HCT116 (cell line): ENCODE measurements at regions not wholly inside any gene's neighbourhood (a gene's known extent, or its start where the extent isn't known, plus 50 kb on each side); places are given as distances from the start of the nearest gene placed in this dataset.

Experiments
- ATAC-seq: fragments of 200-7000 bp; cut with Tn5 transposase; 2 replicates; pipeline ENCODE4 v1.9.1; 2020; ENCODE audit warnings: mild to moderate bottlenecking, moderate library complexity
- BruUV-seq: library from RNA; stranded (reverse); fragments of 400-500 nt; replicated peaks from 2 replicates; lab custom pipeline; 2021; lab: Mats Ljungman, UMichigan
- CTCF ChIA-PET: fragments of 300-600 bp; sonication (Branson Sonifier 250); formaldehyde crosslinking; loops from one replicate; lab custom pipeline; 2021; ENCODE audit warnings: antibody characterized with exemption; lab: Charles Lee
- POLR2A ChIA-PET: fragments of 300-600, 350-600 bp; sonication (Branson Sonifier 250); formaldehyde crosslinking; loops from one replicate; lab custom pipeline; 2021; ENCODE audit warnings: antibody characterized with exemption; lab: Charles Lee
- RAD21 ChIA-PET, 2 experiments: fragments of 300-600 bp; sonication (Branson Sonifier 250); formaldehyde crosslinking; loops; one replicate each; lab custom pipeline; 2023; ENCODE audit warnings: low total read pairs in 2 of 2; ENCODE audit not compliant: uncharacterized antibody in 2 of 2, unreplicated experiment in 2 of 2, low non-redundant PET in 1 of 2; lab: Charles Lee
- DNase-seq: peaks from one replicate; pipeline ENCODE4 v3.0.0-alpha.2; 2010; ENCODE audit warnings: low read depth, low spot score
- H2AFZ ChIP-seq: fragments of 200-600 bp; shearing (Covaris generic), sonication (generic); 2 replicates; pipeline ENCODE4 v1.6.1; 2017; ENCODE audit warnings: low read depth, mixed run types, mixed read lengths, antibody characterized with exemption, low read length; ENCODE audit not compliant: poor library complexity, severe bottlenecking
- H3K27ac ChIP-seq: 2 replicates; pipeline ENCODE4 v1.5.1; 2012; ENCODE audit warnings: low read depth, low read length
- H3K27me3 ChIP-seq: fragments of 200-600 bp; sonication (generic); 2 replicates; pipeline ENCODE4 v1.6.1; 2016; ENCODE audit warnings: mixed run types, low read length, mixed read lengths; ENCODE audit not compliant: insufficient read depth
- H3K36me3 ChIP-seq, 2 experiments: fragments of 200-500 bp in 1 of 2; fragments of 200-600 bp in 1 of 2; sonication (Bioruptor generic) in 1 of 2; sonication (generic) in 1 of 2; 2 replicates each; pipeline versions ENCODE4 v1.5.1 to v1.6.1; 2014 to 2016; ENCODE audit warnings: low read length in 2 of 2, inconsistent platforms in 1 of 2, mixed read lengths in 1 of 2, mixed run types in 1 of 2; ENCODE audit not compliant: insufficient read depth in 2 of 2, control insufficient read depth in 1 of 2
- H3K4me1 ChIP-seq, 2 experiments: fragments of 200-600 bp in 1 of 2; sonication (generic) in 1 of 2; 2 replicates each; pipeline versions ENCODE4 v1.5.1 to v1.6.1; 2012 to 2017; ENCODE audit warnings: low read length in 2 of 2, inconsistent platforms in 1 of 2, mild to moderate bottlenecking in 1 of 2, mixed read lengths in 1 of 2, mixed run types in 1 of 2, moderate library complexity in 1 of 2; ENCODE audit not compliant: insufficient read depth in 2 of 2, control insufficient read depth in 1 of 2
- H3K4me2 ChIP-seq: fragments of 200-600 bp; sonication (generic); 2 replicates; pipeline ENCODE4 v1.6.1; 2017; ENCODE audit warnings: mixed run types, low read length, mixed read lengths
- H3K4me3 ChIP-seq, 2 experiments: fragments of 200-600 bp in 1 of 2; sonication (generic) in 1 of 2; replicated peaks in 1 of 2; 2 replicates each; pipeline ENCODE4 v1.5.1; 2011 to 2016; ENCODE audit warnings: low read length in 2 of 2, control low read depth in 1 of 2, low read depth in 1 of 2, mild to moderate bottlenecking in 1 of 2, mixed read lengths in 1 of 2, mixed run types in 1 of 2
- H3K79me2 ChIP-seq: fragments of 200-600 bp; sonication (generic); 2 replicates; pipeline ENCODE4 v1.6.1; 2017; ENCODE audit warnings: mild to moderate bottlenecking, mixed run types, low read length, moderate library complexity, mixed read lengths; ENCODE audit not compliant: insufficient read depth
- H3K9ac ChIP-seq: fragments of 200-600 bp; sonication (generic); 2 replicates; pipeline ENCODE4 v1.6.1; 2016; ENCODE audit warnings: low read length, mixed read lengths
- H3K9me2 ChIP-seq: fragments of 200-600 bp; sonication (generic), shearing (Covaris generic); 2 replicates; pipeline ENCODE4 v1.6.1; 2017; ENCODE audit warnings: mixed run types, mild to moderate bottlenecking, moderate library complexity; ENCODE audit not compliant: insufficient read depth
- H3K9me3 ChIP-seq, 2 experiments: fragments of 200-500 bp in 1 of 2; fragments of 200-600 bp in 1 of 2; sonication (Bioruptor generic) in 1 of 2; sonication (generic) in 1 of 2; 2 replicates each; pipeline ENCODE4 v1.6.1; 2014 to 2017; ENCODE audit warnings: low read length in 2 of 2, mixed read lengths in 2 of 2, inconsistent platforms in 1 of 2, low read depth in 1 of 2, mild to moderate bottlenecking in 1 of 2, mixed run types in 1 of 2, moderate library complexity in 1 of 2; ENCODE audit not compliant: control insufficient read depth in 1 of 2, insufficient read depth in 1 of 2
- H4K20me1 ChIP-seq: fragments of 200-600 bp; sonication (generic), shearing (Covaris generic); 2 replicates; pipeline ENCODE4 v1.6.1; 2017; ENCODE audit warnings: mixed run types, mild to moderate bottlenecking, moderate library complexity; ENCODE audit not compliant: insufficient read depth
- CBX3 ChIP-seq: IDR thresholded peaks from 2 replicates; pipeline ENCODE4 v1.6.1; 2012; ENCODE audit warnings: low read depth
- CEBPB ChIP-seq: IDR thresholded peaks from 2 replicates; pipeline ENCODE4 v1.6.1; 2012; ENCODE audit warnings: low read depth
- CTCF ChIP-seq, 3 experiments: fragments of 200-600 bp in 1 of 3; sonication (generic) in 1 of 3; IDR thresholded peaks in 2 of 3; conservative IDR thresholded peaks in 1 of 3; 2 replicates each; pipeline ENCODE4 v1.5.1; 2012 to 2017; ENCODE audit warnings: low read depth in 2 of 3, low read length in 2 of 3, antibody characterized with exemption in 1 of 3, borderline replicate concordance in 1 of 3, control low read depth in 1 of 3, mild to moderate bottlenecking in 1 of 3, mixed read lengths in 1 of 3, mixed run types in 1 of 3, moderate library complexity in 1 of 3; ENCODE audit not compliant: insufficient read depth in 1 of 3
- ELF1 ChIP-seq: IDR thresholded peaks from 2 replicates; pipeline ENCODE4 v1.6.1; 2012; ENCODE audit warnings: low read depth, borderline replicate concordance
- EZH2 ChIP-seq: fragments of 200-600 bp; sonication (generic); IDR thresholded peaks from 2 replicates; pipeline ENCODE4 v1.6.1; 2017; ENCODE audit warnings: antibody characterized with exemption, mixed run types
- JUND ChIP-seq: IDR thresholded peaks from 2 replicates; pipeline ENCODE4 v1.6.1; 2012
- MAX ChIP-seq: IDR thresholded peaks from 2 replicates; pipeline ENCODE4 v1.6.1; 2012
- POLR2AphosphoS5 ChIP-seq: IDR thresholded peaks from 2 replicates; pipeline ENCODE4 v1.6.1; 2011; ENCODE audit warnings: mild to moderate bottlenecking, low read depth, low read length, moderate library complexity
- RAD21 ChIP-seq: IDR thresholded peaks from 2 replicates; pipeline ENCODE4 v1.6.1; 2012; ENCODE audit warnings: low read depth, mild to moderate bottlenecking
- SP1 ChIP-seq: IDR thresholded peaks from 2 replicates; pipeline ENCODE4 v1.6.1; 2012; ENCODE audit warnings: low read depth
- TCF7L2 ChIP-seq: IDR thresholded peaks from 2 replicates; pipeline ENCODE4 v1.7.0; 2011; ENCODE audit warnings: borderline replicate concordance, inconsistent platforms; ENCODE audit not compliant: insufficient read depth, insufficient read length; ENCODE audit errors: extremely low read depth
- ZBTB33 ChIP-seq: IDR thresholded peaks from 2 replicates; pipeline ENCODE4 v1.6.1; 2011; ENCODE audit warnings: mild to moderate bottlenecking, low read length, moderate library complexity; ENCODE audit not compliant: insufficient replicate concordance; ENCODE audit errors: extremely low read depth
- ZFX ChIP-seq: fragments of 450-650 bp; IDR thresholded peaks from 2 replicates; pipeline ENCODE4 v1.6.1; 2017
- intact Hi-C: fragments of 100-400 bp; cut with micrococcal nuclease; formaldehyde crosslinking; loops from 2 replicates; pipeline ENCODE4 v1.10.0; 2022

- intact Hi-C loops = no loop called here
- Histone ChIP-seq H3K79me2 (no peaks in the 10 kb centered on the region), H3K4me1 (no peaks in the 10 kb centered on the region), H2AFZ (no peak overlapping the region), H3K27ac (no peak overlapping the region), H3K4me2 (no peak overlapping the region), H3K9ac (no peak overlapping the region), H3K9me3 (no peaks in the 10 kb centered on the region), H3K9me2 (no peaks in the 10 kb centered on the region), H3K36me3 (no peaks in the 10 kb centered on the region), H3K4me3 (no peak overlapping the region), H4K20me1 (no peaks in the 10 kb centered on the region), H3K27me3 (no peaks in the 10 kb centered on the region)
- ATAC-seq (no peak), DNase-seq (no peak)
- ChIA-PET CTCF (no interaction called here), RAD21 (no interaction called here), POLR2A (no interaction called here)
- TF ChIP-seq EZH2 = no peak
- TF ChIP-seq ELF1 = no peak
- no peak for TF ChIP-seq ZBTB33
- TF ChIP-seq RAD21 = no peak
- TF ChIP-seq POLR2AphosphoS5 = no peak
- TF ChIP-seq CBX3 = no peak
- no peak for TF ChIP-seq CTCF (IDR thresholded peaks at IDR 0.05 in 2 of 3, conservative IDR thresholded peaks at IDR 0.05 in 1 of 3; ENCODE audit: borderline replicate concordance in 1 of 3, insufficient read depth in 1 of 3, low read depth in 2 of 3, low read length in 2 of 3)
- no peak for TF ChIP-seq TCF7L2
- TF ChIP-seq JUND = no peak
- no peak for TF ChIP-seq CEBPB
- no peak for TF ChIP-seq SP1
- no peak for TF ChIP-seq MAX
- no peak for TF ChIP-seq ZFX
- BruUV-seq = no TSS peak
Observed at GRCh38 chr1:95449516-95449915, 215.5 kb downstream of the RWDD3 start.
